ENCODE measurements at regions not wholly inside any gene's neighbourhood (a gene's known extent, or its start where the extent isn't known, plus 50 kb on each side); places are given as distances from the start of the nearest gene placed in this dataset.

GRCh38 chr9:79862921-79863890, 291.4 kb downstream of the TLE4 start:
- Histone ChIP-seq H3K36me3 (replicated peaks in 1 of 2) (no peaks in the 10 kb centered on the region), H3K27me3 (no peaks in the 10 kb centered on the region), H3K4me3 (no peak overlapping the region), H3K9me3 (replicated peaks in 1 of 3) (no peaks in the 10 kb centered on the region), H3K4me1 (replicated peaks in 1 of 2) (no peaks in the 10 kb centered on the region), H3K27ac (no peak overlapping the region)
- no peak for DNase-seq
- TF ChIP-seq CTCF (IDR thresholded peaks at IDR 0.05) = no peak
- no peak for TF ChIP-seq POLR2A (IDR thresholded peaks at IDR 0.05)
- intact Hi-C loops (cut with DNase I) = no loop called here
- WGBS, 4 donors = 92 to 94% (median 93%) methylated on average over 25 to 32 of the region's 32 CpGs

GRCh38 chr9:79858508-79858907, 286.7 kb downstream of the TLE4 start:
- peak in 2 of 7 donors; percentile 13 to 24 for DNase-seq
- H3K9me3 ChIP-seq (replicated peaks in 1 of 3) = no peaks in the 10 kb centered on the region
- TF ChIP-seq POLR2A (IDR thresholded peaks at IDR 0.05) = no peak
- no peak for TF ChIP-seq CTCF (IDR thresholded peaks at IDR 0.05)
- H3K4me1 ChIP-seq (replicated peaks in 1 of 2) = no peaks in the 10 kb centered on the region
- intact Hi-C loops (cut with DNase I) = no loop called here
- 80 to 86% (median 85%) methylated on average over 3 of the region's 3 CpGs for WGBS, 4 donors
- H3K36me3 ChIP-seq (replicated peaks in 1 of 2) = no peaks in the 10 kb centered on the region
- no peak overlapping the region for H3K27ac ChIP-seq
- H3K4me3 ChIP-seq = peak overlapping the region in 1 of 4 donors; percentile 20
- H3K27me3 ChIP-seq = no peaks in the 10 kb centered on the region

- TF ChIP-seq CTCF (IDR thresholded peaks at IDR 0.05) (no peak), POLR2A (IDR thresholded peaks at IDR 0.05) (no peak)
- no peaks in the 10 kb centered on the region for H3K27me3 ChIP-seq
- WGBS, 4 donors = 68 to 74% (median 70%) methylated on average over 2 of the region's 2 CpGs
- no peaks in the 10 kb centered on the region for H3K36me3 ChIP-seq (replicated peaks in 1 of 2)
- DNase-seq = peak in 1 of 7 donors; percentile 8
- no peaks in the 10 kb centered on the region for H3K9me3 ChIP-seq (replicated peaks in 1 of 3)
- no peaks in the 10 kb centered on the region for H3K4me1 ChIP-seq (replicated peaks in 1 of 2)
- H3K27ac ChIP-seq = no peak overlapping the region
- intact Hi-C loops (cut with DNase I) = no loop called here
- H3K4me3 ChIP-seq = no peak overlapping the region
These were observed 285.4 kb downstream of the TLE4 start for GRCh38 chr9:79857188-79857587.

- Histone ChIP-seq H3K9me3 (replicated peaks in 1 of 3) (peaks cover 0 to 8% (median 0%) of the 10 kb centered on the region in 3 donors), H3K27me3 (no peaks in the 10 kb centered on the region), H3K36me3 (replicated peaks in 1 of 2) (no peaks in the 10 kb centered on the region), H3K27ac (no peak overlapping the region), H3K4me1 (replicated peaks in 1 of 2) (no peaks in the 10 kb centered on the region), H3K4me3 (no peak overlapping the region)
- TF ChIP-seq POLR2A (IDR thresholded peaks at IDR 0.05) (no peak), CTCF (IDR thresholded peaks at IDR 0.05) (no peak)
- no peak for DNase-seq
- intact Hi-C loops (cut with DNase I) = no loop called here
These were observed 275.3 kb downstream of the TLE4 start for GRCh38 chr9:79847074-79847473.

Measured in adrenal gland (tissue), 9 donors.